ENCODE measurements at regions not wholly inside any gene's neighbourhood (a gene's known extent, or its start where the extent isn't known, plus 50 kb on each side); places are given as distances from the start of the nearest gene placed in this dataset.

DNA sequence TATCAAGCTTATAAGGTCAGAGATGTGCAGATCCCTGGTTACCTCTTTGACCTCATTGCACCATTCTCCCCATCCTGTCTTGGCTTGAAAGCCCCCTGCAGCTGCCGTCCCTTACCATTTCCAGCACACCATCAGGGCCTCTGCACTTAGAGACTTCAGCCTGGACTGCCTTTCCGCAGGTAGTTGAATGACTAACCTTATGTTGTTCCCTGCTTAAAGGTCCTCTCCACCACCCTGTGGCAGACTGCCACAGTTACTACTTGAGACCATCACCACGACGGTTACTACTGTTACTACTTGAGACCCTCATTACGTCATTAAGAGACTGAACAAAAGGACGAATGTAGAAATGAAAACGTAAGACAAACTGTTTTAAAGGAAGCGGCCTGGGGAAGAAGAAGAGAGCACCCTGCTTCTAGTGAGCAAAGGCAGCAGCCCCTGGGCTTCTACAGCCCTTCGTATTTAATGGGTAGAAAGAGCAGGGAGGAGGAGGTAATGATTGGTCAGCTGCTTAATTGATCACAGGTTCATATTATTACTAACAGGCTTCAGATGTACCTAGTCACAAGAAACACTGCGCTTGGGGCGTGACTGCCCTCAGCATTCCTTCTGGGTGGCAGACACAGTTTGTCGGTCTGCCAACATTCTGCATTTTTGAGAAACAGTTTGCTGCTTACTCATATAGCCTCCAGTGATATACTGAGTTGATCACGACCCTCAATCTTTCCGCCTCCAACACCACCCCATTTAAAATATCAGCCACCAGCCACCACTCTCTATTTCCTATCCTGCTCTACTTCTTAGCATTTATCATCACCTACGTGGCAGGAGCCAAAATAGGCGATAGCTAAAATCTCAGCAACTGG lies 74.1 kb upstream of the PARD3 start:
- no peaks in the 10 kb centered on the region for H3K9me3 ChIP-seq
- ATAC-seq (no peak), DNase-seq (no peak)
- TF ChIP-seq POLR2A (IDR thresholded peaks at IDR 0.05): no peak
- TF ChIP-seq, protein P1, sequence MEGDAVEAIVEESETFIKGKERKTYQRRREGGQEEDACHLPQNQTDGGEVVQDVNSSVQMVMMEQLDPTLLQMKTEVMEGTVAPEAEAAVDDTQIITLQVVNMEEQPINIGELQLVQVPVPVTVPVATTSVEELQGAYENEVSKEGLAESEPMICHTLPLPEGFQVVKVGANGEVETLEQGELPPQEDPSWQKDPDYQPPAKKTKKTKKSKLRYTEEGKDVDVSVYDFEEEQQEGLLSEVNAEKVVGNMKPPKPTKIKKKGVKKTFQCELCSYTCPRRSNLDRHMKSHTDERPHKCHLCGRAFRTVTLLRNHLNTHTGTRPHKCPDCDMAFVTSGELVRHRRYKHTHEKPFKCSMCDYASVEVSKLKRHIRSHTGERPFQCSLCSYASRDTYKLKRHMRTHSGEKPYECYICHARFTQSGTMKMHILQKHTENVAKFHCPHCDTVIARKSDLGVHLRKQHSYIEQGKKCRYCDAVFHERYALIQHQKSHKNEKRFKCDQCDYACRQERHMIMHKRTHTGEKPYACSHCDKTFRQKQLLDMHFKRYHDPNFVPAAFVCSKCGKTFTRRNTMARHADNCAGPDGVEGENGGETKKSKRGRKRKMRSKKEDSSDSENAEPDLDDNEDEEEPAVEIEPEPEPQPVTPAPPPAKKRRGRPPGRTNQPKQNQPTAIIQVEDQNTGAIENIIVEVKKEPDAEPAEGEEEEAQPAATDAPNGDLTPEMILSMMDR (IDR thresholded peaks at IDR 0.05): no peak
- H3K36me3 ChIP-seq (replicated peaks in 1 of 2; ENCODE audit: insufficient read depth in 1 of 2, low read depth in 2 of 2): no peaks in the 10 kb centered on the region
- H3K4me3 ChIP-seq: no peak overlapping the region
- H3K4me1 ChIP-seq: no peaks in the 10 kb centered on the region
- 81 to 86% methylated on average over 16 of the region's 16 CpGs for WGBS, 2 donors
- no peaks in the 10 kb centered on the region for H3K27me3 ChIP-seq
- no peak overlapping the region for H3K27ac ChIP-seq
- intact Hi-C loops (cut with DNase I): no loop called here

DNA sequence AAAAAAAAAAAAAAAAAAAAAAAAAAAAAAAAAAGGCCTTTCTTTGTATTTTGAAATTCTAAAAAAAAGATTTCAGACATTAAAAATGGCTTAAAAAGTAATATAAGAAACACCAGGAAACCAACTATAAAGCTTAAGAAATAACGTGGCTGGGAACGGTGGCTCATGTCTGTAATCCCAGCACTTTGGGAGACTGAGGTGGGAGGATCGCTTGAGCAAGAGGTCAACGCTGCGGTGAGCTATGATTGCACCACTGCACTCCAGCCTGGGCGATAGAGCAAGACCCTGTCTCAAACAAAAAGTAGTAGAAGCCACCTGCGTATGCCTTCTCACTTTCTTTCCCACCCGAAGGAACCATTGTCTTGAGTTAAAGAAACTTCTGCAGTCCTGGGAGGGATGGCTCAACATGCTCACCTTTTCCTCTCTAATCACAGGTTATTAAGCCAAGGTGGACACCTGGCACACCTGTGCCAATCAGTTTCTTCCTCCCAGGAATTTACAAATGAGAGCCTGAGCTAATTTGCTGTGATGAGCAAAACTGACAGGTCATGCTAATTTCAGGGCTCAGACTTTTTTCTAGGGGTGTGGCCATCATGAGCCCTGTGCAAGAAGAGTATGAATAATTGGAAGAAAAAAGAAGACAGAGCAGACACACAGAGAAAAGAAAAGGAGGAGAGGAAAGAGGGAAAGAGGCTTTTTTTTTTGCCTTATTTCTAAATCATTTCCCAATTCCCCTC lies 72.0 kb upstream of the PARD3 start:
- 82 to 86% methylated on average over 8 of the region's 8 CpGs for WGBS, 2 donors
- no peak for TF ChIP-seq POLR2A (IDR thresholded peaks at IDR 0.05)
- TF ChIP-seq, protein P1 (IDR thresholded peaks at IDR 0.05): no peak
- Histone ChIP-seq H3K27ac (no peak overlapping the region), H3K36me3 (replicated peaks in 1 of 2; ENCODE audit: insufficient read depth in 1 of 2, low read depth in 2 of 2) (no peaks in the 10 kb centered on the region), H3K4me1 (no peaks in the 10 kb centered on the region), H3K9me3 (no peaks in the 10 kb centered on the region), H3K27me3 (no peaks in the 10 kb centered on the region), H3K4me3 (no peak overlapping the region)
- intact Hi-C loops (cut with DNase I): no loop called here
- DNase-seq: no peak
- no peak for ATAC-seq

DNA sequence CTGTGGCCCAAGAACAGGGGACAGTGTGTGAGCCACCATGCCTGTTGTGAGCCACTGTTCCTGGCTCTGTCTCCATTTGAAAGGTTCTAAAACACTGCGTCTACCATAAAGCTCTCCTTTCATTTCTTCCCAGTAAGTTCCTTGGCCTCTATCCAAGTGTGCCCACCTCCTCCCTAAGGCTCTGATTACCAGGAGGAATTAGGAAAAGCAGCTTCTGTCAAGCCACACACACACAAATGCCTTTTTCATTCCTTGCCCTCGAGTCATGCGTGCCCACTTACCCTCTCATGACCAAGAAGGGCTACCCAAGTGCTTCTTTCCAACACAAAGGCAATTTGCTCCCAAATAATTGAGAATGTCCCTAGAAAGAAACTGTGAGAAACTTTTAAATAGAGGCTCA lies 70.8 kb upstream of the PARD3 start:
- 90 to 93% methylated on average over 3 of the region's 3 CpGs for WGBS, 2 donors
- DNase-seq (no peak), ATAC-seq (no peak)
- Histone ChIP-seq H3K4me3 (no peak overlapping the region), H3K27me3 (no peaks in the 10 kb centered on the region), H3K27ac (no peak overlapping the region), H3K36me3 (replicated peaks in 1 of 2; ENCODE audit: insufficient read depth in 1 of 2, low read depth in 2 of 2) (no peaks in the 10 kb centered on the region), H3K9me3 (no peaks in the 10 kb centered on the region), H3K4me1 (no peaks in the 10 kb centered on the region)
- TF ChIP-seq, protein P1 (IDR thresholded peaks at IDR 0.05): no peak
- TF ChIP-seq POLR2A (IDR thresholded peaks at IDR 0.05): no peak
- intact Hi-C loops (cut with DNase I): no loop called here

DNA sequence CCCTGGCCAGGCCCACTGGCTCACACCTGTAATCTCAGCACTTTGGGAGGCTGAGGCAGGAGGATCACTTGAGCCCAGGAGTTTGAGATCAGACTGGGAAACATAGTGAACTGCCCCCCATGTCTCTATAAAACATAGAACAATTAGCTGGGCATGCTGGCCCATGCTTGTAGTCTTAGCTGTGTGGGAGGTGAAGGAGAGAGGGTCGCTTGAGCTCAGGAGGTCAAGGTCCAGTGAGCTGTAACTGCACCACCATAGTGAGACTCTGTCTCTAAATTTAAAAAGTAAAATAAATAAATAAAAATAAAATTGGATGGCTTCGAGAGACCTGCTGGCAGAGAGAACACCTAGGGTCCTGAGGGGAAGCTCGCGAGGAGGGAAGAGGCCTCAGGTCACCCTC lies 69.9 kb upstream of the PARD3 start:
- H3K36me3 ChIP-seq (replicated peaks in 1 of 2; ENCODE audit: insufficient read depth in 1 of 2, low read depth in 2 of 2): no peaks in the 10 kb centered on the region
- intact Hi-C loops (cut with DNase I): no loop called here
- no peaks in the 10 kb centered on the region for H3K9me3 ChIP-seq
- H3K27ac ChIP-seq: no peak overlapping the region
- H3K4me3 ChIP-seq: no peak overlapping the region
- H3K27me3 ChIP-seq: no peaks in the 10 kb centered on the region
- TF ChIP-seq, protein P1 (IDR thresholded peaks at IDR 0.05): no peak
- TF ChIP-seq POLR2A (IDR thresholded peaks at IDR 0.05): no peak
- DNase-seq (no peak), ATAC-seq (no peak)
- WGBS, 2 donors: 82 to 84% methylated on average over 4 of the region's 4 CpGs
- H3K4me1 ChIP-seq: no peaks in the 10 kb centered on the region

Data from body of pancreas (tissue), 4 donors.